Thoracic aorta (tissue), 2 donors: ENCODE measurements at regions not wholly inside any gene's neighbourhood (a gene's known extent, or its start where the extent isn't known, plus 50 kb on each side); places are given as distances from the start of the nearest gene placed in this dataset.

Source experiments
- ATAC-seq: fragments of 150-250 bp; one replicate; pipeline ENCODE4 v1.8.0; 2017; ENCODE audit warnings: low read depth; ENCODE audit not compliant: insufficient number of reproducible peaks, low FRiP score
- DNase-seq: peaks from one replicate; pipeline ENCODE4 v3.0.0-alpha.2; 2020; ENCODE audit warnings: low spot score
- H3K27ac ChIP-seq, 2 donors: fragments of 200-600 bp; sonication (generic); 1 replicate in 1 of 2; 2 replicates in 1 of 2; pipeline ENCODE4 v1.5.1; 2016; ENCODE audit warnings: mild to moderate bottlenecking in 2 of 2, moderate library complexity in 2 of 2
- H3K27me3 ChIP-seq: fragments of 200-600 bp; sonication (generic); replicated peaks from 2 replicates; pipeline ENCODE4 v1.6.0; 2016; ENCODE audit warnings: mild to moderate bottlenecking; ENCODE audit not compliant: insufficient read depth
- H3K36me3 ChIP-seq: fragments of 200-600 bp; sonication (generic); one replicate; pipeline ENCODE4 v1.5.1; 2016
- H3K4me1 ChIP-seq, 2 donors: fragments of 200-600 bp; sonication (generic); 1 replicate in 1 of 2; 2 replicates in 1 of 2; pipeline versions ENCODE4 v1.5.1 to v1.6.0; 2016; ENCODE audit warnings: low read depth in 2 of 2, mild to moderate bottlenecking in 1 of 2; ENCODE audit not compliant: control insufficient read depth in 1 of 2
- H3K4me3 ChIP-seq: fragments of 200-600 bp; sonication (generic); 2 replicates; pipeline ENCODE4 v1.5.1; 2016; ENCODE audit warnings: mild to moderate bottlenecking
- H3K9me3 ChIP-seq: fragments of 200-600 bp; sonication (generic); 2 replicates; pipeline ENCODE4 v1.5.1; 2016
- TF ChIP-seq, protein P1 (sequence below): fragments of 200-600 bp; sonication (generic); IDR thresholded peaks from one replicate; pipeline ENCODE4 v1.5.1; 2019; ENCODE audit warnings: antibody characterized with exemption

DNA sequence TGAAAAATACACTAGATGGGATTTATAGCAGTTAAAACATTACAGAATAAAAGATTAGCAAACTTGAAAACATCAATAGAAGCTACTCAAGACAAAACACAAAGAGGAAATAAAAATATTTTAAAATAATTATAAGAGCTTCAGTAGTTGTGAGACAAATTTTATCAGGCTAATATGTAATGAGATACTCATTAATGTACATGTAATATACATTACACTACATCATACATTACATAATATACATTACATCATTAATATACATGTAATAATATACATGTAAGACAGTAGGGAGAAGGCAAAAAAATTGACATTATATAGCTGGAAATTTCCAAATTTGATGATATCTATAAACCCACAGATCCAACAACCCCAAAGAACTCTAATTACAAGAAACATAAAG is 249.4 kb upstream of the HMGA2 start:
- DNase-seq = no peak
- H3K27me3 ChIP-seq = no peaks in the 10 kb centered on the region
- TF ChIP-seq, protein P1, sequence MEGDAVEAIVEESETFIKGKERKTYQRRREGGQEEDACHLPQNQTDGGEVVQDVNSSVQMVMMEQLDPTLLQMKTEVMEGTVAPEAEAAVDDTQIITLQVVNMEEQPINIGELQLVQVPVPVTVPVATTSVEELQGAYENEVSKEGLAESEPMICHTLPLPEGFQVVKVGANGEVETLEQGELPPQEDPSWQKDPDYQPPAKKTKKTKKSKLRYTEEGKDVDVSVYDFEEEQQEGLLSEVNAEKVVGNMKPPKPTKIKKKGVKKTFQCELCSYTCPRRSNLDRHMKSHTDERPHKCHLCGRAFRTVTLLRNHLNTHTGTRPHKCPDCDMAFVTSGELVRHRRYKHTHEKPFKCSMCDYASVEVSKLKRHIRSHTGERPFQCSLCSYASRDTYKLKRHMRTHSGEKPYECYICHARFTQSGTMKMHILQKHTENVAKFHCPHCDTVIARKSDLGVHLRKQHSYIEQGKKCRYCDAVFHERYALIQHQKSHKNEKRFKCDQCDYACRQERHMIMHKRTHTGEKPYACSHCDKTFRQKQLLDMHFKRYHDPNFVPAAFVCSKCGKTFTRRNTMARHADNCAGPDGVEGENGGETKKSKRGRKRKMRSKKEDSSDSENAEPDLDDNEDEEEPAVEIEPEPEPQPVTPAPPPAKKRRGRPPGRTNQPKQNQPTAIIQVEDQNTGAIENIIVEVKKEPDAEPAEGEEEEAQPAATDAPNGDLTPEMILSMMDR = no peak

DNA sequence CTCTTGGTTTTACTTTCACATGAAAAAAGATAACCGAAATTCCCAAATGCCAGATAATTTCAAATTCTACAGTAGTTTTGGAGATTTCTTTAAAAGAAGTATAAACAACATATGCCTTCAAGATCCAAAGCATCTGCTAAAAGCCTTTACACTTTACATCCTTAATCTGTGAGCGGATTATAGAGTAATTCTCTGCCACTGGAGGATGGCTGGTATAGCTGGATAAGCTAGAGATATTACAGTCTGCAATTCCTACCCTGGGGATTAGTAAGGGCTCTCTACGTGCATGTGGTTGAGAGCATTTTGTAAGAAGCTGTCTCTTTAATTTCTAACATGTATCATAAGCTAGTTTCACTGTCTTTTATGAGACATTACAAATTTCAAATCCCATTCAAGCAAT is 240.3 kb upstream of the HMGA2 start:
- H3K27ac ChIP-seq = no peak overlapping the region
- no peaks in the 10 kb centered on the region for H3K9me3 ChIP-seq
- H3K4me1 ChIP-seq = no peaks in the 10 kb centered on the region
- TF ChIP-seq, protein P1 = no peak
- no peak overlapping the region for H3K4me3 ChIP-seq
- H3K36me3 ChIP-seq = no peaks in the 10 kb centered on the region
- H3K27me3 ChIP-seq = no peaks in the 10 kb centered on the region
- ATAC-seq (no peak), DNase-seq (no peak)

More for the DNA sequence above, 249.4 kb upstream of the HMGA2 start:
- no peak for ATAC-seq
- no peak overlapping the region for H3K27ac ChIP-seq
- H3K4me3 ChIP-seq = no peak overlapping the region
- H3K9me3 ChIP-seq = peaks cover 8% of the 10 kb centered on the region
- no peaks in the 10 kb centered on the region for H3K36me3 ChIP-seq
- no peaks in the 10 kb centered on the region for H3K4me1 ChIP-seq

DNA sequence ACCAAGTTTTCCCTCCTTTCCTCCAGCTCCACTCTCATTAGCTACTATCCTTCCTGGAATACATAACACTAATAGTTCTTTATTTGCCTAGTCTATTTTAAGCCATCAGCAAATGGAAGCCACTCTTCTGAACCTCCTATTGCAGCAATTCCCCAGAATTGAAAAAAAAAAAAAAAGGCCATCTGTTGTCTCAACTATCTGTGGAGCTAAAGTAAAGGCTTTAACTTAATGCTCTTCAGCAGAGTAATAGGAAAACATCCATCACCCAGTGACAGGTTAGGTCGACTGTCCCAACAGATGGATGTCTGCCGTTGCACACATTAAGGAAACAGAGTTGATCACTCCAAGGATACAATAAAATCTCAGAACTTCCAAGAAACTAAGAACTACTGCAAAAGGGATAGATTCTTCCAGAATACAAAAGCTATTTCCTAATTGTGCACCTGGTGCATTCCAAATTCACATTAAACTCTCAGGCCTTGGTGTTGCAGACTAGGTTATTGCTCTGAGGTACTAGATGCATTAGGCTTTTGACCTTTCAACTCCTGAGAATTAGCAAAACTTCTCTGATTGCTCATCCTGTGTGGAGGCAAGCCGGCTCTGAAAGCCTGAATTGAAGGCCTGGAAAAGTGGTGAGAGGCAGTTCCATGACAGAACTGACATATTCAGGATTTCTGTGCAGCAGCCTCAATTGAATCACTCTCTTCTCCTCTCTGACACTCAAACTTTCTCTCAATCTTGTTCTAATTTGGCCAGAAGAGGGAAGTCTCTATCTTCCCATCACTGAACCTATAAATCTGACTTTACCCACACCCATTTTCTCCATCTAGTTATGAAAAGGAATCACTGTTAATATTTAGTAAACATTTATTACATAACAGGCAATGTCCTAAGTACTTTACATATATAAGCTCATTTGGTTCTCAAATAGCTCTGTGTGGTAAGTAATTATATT is 238.4 kb upstream of the HMGA2 start:
- Histone ChIP-seq H3K9me3 (no peaks in the 10 kb centered on the region), H3K36me3 (no peaks in the 10 kb centered on the region), H3K27me3 (no peaks in the 10 kb centered on the region), H3K4me1 (no peaks in the 10 kb centered on the region), H3K27ac (no peak overlapping the region), H3K4me3 (no peak overlapping the region)
- ATAC-seq (no peak), DNase-seq (no peak)
- TF ChIP-seq, protein P1 = no peak

DNA sequence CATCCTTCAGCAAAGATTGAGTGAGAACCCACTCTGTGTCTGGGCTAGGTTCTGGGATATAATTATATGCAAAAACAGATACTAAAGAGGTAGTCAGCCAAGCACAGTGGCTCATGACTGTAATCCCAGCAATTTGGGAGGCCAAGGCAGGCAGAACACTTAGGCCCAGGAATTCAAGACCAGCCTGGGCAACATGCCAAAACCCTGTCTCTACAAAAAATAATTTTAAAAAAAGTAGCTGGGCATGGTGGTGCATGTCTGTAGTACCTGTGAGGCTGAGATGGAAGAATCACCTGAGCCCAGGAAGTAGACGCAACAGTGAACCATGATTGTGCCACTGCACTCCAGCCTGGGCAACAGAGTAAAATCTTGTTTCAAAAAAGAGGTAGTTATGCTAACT is 237.5 kb upstream of the HMGA2 start:
- no peaks in the 10 kb centered on the region for H3K36me3 ChIP-seq
- H3K4me1 ChIP-seq = no peaks in the 10 kb centered on the region
- no peaks in the 10 kb centered on the region for H3K27me3 ChIP-seq
- ATAC-seq (no peak), DNase-seq (no peak)
- H3K27ac ChIP-seq = no peak overlapping the region
- no peaks in the 10 kb centered on the region for H3K9me3 ChIP-seq
- TF ChIP-seq, protein P1 = no peak
- H3K4me3 ChIP-seq = no peak overlapping the region

DNA sequence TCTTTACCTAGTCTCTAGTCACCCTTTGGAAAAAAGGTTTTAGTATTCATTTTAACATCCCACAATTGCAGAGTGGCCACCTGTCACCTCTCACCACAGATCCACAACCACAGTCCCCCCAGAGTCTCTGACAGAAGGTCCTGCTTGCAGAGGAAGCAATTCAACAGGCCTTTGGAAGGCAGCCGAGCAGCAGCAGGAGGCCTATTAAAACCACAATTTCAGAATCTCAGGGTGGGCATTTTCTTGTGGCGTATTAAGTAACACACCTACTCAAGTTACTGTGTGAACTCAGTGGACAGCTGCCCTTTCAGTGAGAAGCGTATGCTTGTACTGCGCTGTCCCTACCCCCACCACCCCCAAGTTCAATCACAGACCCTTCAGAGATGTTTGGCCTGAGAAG is 234.0 kb upstream of the HMGA2 start:
- TF ChIP-seq, protein P1 = no peak
- no peaks in the 10 kb centered on the region for H3K36me3 ChIP-seq
- H3K27me3 ChIP-seq = no peaks in the 10 kb centered on the region
- H3K4me3 ChIP-seq = no peak overlapping the region
- DNase-seq (no peak), ATAC-seq (no peak)
- H3K27ac ChIP-seq = no peak overlapping the region
- H3K4me1 ChIP-seq = no peaks in the 10 kb centered on the region
- H3K9me3 ChIP-seq = no peaks in the 10 kb centered on the region
